Skeletal muscle satellite cell (primary cell): ENCODE measurements at regions not wholly inside any gene's neighbourhood (a gene's known extent, or its start where the extent isn't known, plus 50 kb on each side); places are given as distances from the start of the nearest gene placed in this dataset.
"Not testable (repeated sequence)": the region's sequence is repeated elsewhere in the genome, so short reads cannot be mapped to it uniquely, and the experiment has no call there.

ENCODE experiments used
- H3K27me3 ChIP-seq: 2 replicates; pipeline ENCODE4 v1.7.0; 2013; ENCODE audit warnings: low read length; ENCODE audit not compliant: control insufficient read depth, insufficient read depth
- H3K36me3 ChIP-seq: 2 replicates; pipeline ENCODE4 v1.7.0; 2013; ENCODE audit warnings: mild to moderate bottlenecking, control low read depth, low read length; ENCODE audit not compliant: insufficient read depth
- H3K4me1 ChIP-seq: 2 replicates; pipeline ENCODE4 v1.7.0; 2013; ENCODE audit warnings: low read length; ENCODE audit not compliant: control insufficient read depth, insufficient read depth
- H3K4me2 ChIP-seq: 2 replicates; pipeline ENCODE4 v1.7.0; 2013; ENCODE audit warnings: mild to moderate bottlenecking, low read length
- H3K4me3 ChIP-seq: 2 replicates; pipeline ENCODE4 v1.7.0; 2013; ENCODE audit warnings: low read length
- H3K9ac ChIP-seq: 2 replicates; pipeline ENCODE4 v1.7.0; 2013; ENCODE audit warnings: mild to moderate bottlenecking, low read depth, low read length, moderate library complexity
- H3K9me3 ChIP-seq: replicated peaks from 2 replicates; pipeline ENCODE4 v1.7.0; 2013; ENCODE audit warnings: mild to moderate bottlenecking, control low read depth, low read length

GRCh38 chr21:10424097-10424886, 97.1 kb upstream of the TPTE start:
- H3K9ac ChIP-seq, H3K4me1 ChIP-seq, H3K4me3 ChIP-seq, H3K27me3 ChIP-seq, H3K4me2 ChIP-seq, H3K36me3 ChIP-seq: not testable (repeated sequence)
- peaks cover 40% of the 10 kb centered on the region for H3K9me3 ChIP-seq

GRCh38 chr21:10424887-10425145, 96.6 kb upstream of the TPTE start:
- not testable (repeated sequence) for H3K27me3 ChIP-seq
- peaks cover 39% of the 10 kb centered on the region for H3K9me3 ChIP-seq

GRCh38 chr21:10425856-10426255, 95.5 kb upstream of the TPTE start:
- H3K9ac ChIP-seq: no peak overlapping the region

More at GRCh38 chr21:10424887-10425145, 96.6 kb upstream of the TPTE start:
- not testable (repeated sequence) for H3K36me3 ChIP-seq, H3K4me3 ChIP-seq, H3K4me1 ChIP-seq, H3K9ac ChIP-seq, H3K4me2 ChIP-seq

GRCh38 chr21:10426812-10427211, 94.6 kb upstream of the TPTE start:
- H3K4me3 ChIP-seq, H3K27me3 ChIP-seq, H3K4me1 ChIP-seq, H3K4me2 ChIP-seq, H3K9ac ChIP-seq, H3K36me3 ChIP-seq: not testable (repeated sequence)
- peaks cover 46% of the 10 kb centered on the region for H3K9me3 ChIP-seq

More at GRCh38 chr21:10425856-10426255, 95.5 kb upstream of the TPTE start:
- no peaks in the 10 kb centered on the region for H3K4me1 ChIP-seq
- H3K36me3 ChIP-seq: no peaks in the 10 kb centered on the region
- no peak overlapping the region for H3K4me2 ChIP-seq
- H3K27me3 ChIP-seq: no peaks in the 10 kb centered on the region
- no peak overlapping the region for H3K4me3 ChIP-seq
- peaks cover 42% of the 10 kb centered on the region for H3K9me3 ChIP-seq

- H3K4me1 ChIP-seq, H3K4me3 ChIP-seq, H3K4me2 ChIP-seq, H3K27me3 ChIP-seq, H3K36me3 ChIP-seq, H3K9ac ChIP-seq: not testable (repeated sequence)
- H3K9me3 ChIP-seq: peaks cover 51% of the 10 kb centered on the region
These were observed 94.1 kb upstream of the TPTE start for GRCh38 chr21:10427277-10427676.

GRCh38 chr21:10428981-10429534, 92.3 kb upstream of the TPTE start:
- H3K4me1 ChIP-seq, H3K4me3 ChIP-seq, H3K9ac ChIP-seq, H3K4me2 ChIP-seq, H3K27me3 ChIP-seq, H3K36me3 ChIP-seq: not testable (repeated sequence)
- H3K9me3 ChIP-seq: peaks cover 54% of the 10 kb centered on the region

- Histone ChIP-seq H3K4me1 (no peaks in the 10 kb centered on the region), H3K4me2 (no peak overlapping the region), H3K36me3 (no peaks in the 10 kb centered on the region), H3K4me3 (no peak overlapping the region), H3K27me3 (no peaks in the 10 kb centered on the region), H3K9ac (no peak overlapping the region), H3K9me3 (peaks cover 48% of the 10 kb centered on the region)
These were observed 91.4 kb upstream of the TPTE start for GRCh38 chr21:10430005-10430404.

- H3K36me3 ChIP-seq, H3K27me3 ChIP-seq, H3K4me3 ChIP-seq, H3K4me2 ChIP-seq, H3K9ac ChIP-seq, H3K4me1 ChIP-seq: not testable (repeated sequence)
- peaks cover 42% of the 10 kb centered on the region for H3K9me3 ChIP-seq
These were observed 89.4 kb upstream of the TPTE start for GRCh38 chr21:10431995-10432394.

GRCh38 chr21:10432456-10432855, 88.9 kb upstream of the TPTE start:
- H3K4me3 ChIP-seq, H3K4me1 ChIP-seq, H3K4me2 ChIP-seq, H3K27me3 ChIP-seq, H3K9ac ChIP-seq, H3K36me3 ChIP-seq: not testable (repeated sequence)
- H3K9me3 ChIP-seq: peaks cover 38% of the 10 kb centered on the region

GRCh38 chr21:10437977-10438376, 83.4 kb upstream of the TPTE start:
- H3K4me2 ChIP-seq, H3K36me3 ChIP-seq, H3K9ac ChIP-seq, H3K4me1 ChIP-seq, H3K27me3 ChIP-seq, H3K4me3 ChIP-seq, H3K9me3 ChIP-seq: not testable (repeated sequence)

GRCh38 chr21:10440639-10441038, 80.7 kb upstream of the TPTE start:
- not testable (repeated sequence) for H3K4me2 ChIP-seq, H3K4me3 ChIP-seq, H3K9me3 ChIP-seq, H3K36me3 ChIP-seq, H3K9ac ChIP-seq, H3K4me1 ChIP-seq, H3K27me3 ChIP-seq

GRCh38 chr21:10442018-10442417, 79.4 kb upstream of the TPTE start:
- not testable (repeated sequence) for H3K4me2 ChIP-seq, H3K9ac ChIP-seq, H3K4me1 ChIP-seq, H3K27me3 ChIP-seq, H3K4me3 ChIP-seq, H3K36me3 ChIP-seq, H3K9me3 ChIP-seq
